GM13977 (cell line): ENCODE measurements at regions not wholly inside any gene's neighbourhood (a gene's known extent, or its start where the extent isn't known, plus 50 kb on each side); places are given as distances from the start of the nearest gene placed in this dataset.

ENCODE experiments used
- DNase-seq: peaks from one replicate; pipeline ENCODE4 v3.0.0; 2012; ENCODE audit warnings: low spot score
- CTCF ChIP-seq: IDR thresholded peaks from 2 replicates; pipeline ENCODE4 v1.5.1; 2012; ENCODE audit warnings: mild to moderate bottlenecking, control low read depth; ENCODE audit not compliant: insufficient read depth; ENCODE audit errors: extremely low read depth, missing control alignments
- in situ Hi-C: fragments of 300-500 bp; cut with MboI; formaldehyde crosslinking; loops from one replicate; pipeline ENCODE4 v1.12.0; 2022; ENCODE audit warnings: low sequenced_read_pairs, low pct_unique_long_range_greater_than_20kb, mixed read lengths, inconsistent platforms; ENCODE audit not compliant: unreplicated experiment

GRCh38 chr1:208569181-208569580 is 325.0 kb upstream of the PLXNA2 start:
- TF ChIP-seq CTCF: no peak
- in situ Hi-C loops: no loop called here
- no peak for DNase-seq

- TF ChIP-seq CTCF: no peak
- in situ Hi-C loops: no loop called here
- DNase-seq: no peak
Measured at GRCh38 chr1:208570362-208570761, 326.2 kb upstream of the PLXNA2 start.

GRCh38 chr1:208576425-208576824 is 332.2 kb upstream of the PLXNA2 start:
- in situ Hi-C loops: no loop called here
- DNase-seq: no peak
- TF ChIP-seq CTCF: no peak

- TF ChIP-seq CTCF: no peak
- in situ Hi-C loops: no loop called here
- DNase-seq: no peak
Measured at GRCh38 chr1:208577381-208577905, 333.3 kb upstream of the PLXNA2 start.

GRCh38 chr1:208581209-208581608 is 337.0 kb upstream of the PLXNA2 start:
- no peak for TF ChIP-seq CTCF
- no peak for DNase-seq
- in situ Hi-C loops: no loop called here

GRCh38 chr1:208581667-208582066 is 337.5 kb upstream of the PLXNA2 start:
- TF ChIP-seq CTCF: no peak
- in situ Hi-C loops: no loop called here
- no peak for DNase-seq

GRCh38 chr1:208584167-208584755 is 340.1 kb upstream of the PLXNA2 start:
- no peak for TF ChIP-seq CTCF
- no peak for DNase-seq
- in situ Hi-C loops: no loop called here
